H1 (cell line): ENCODE measurements at regions not wholly inside any gene's neighbourhood (a gene's known extent, or its start where the extent isn't known, plus 50 kb on each side); places are given as distances from the start of the nearest gene placed in this dataset.

ENCODE experiments used
- CTCF ChIA-PET: fragments of 300-600 bp; sonication (Branson Sonifier 250); formaldehyde crosslinking; loops from one replicate; lab custom pipeline; 2021; ENCODE audit not compliant: partially characterized antibody; lab: Charles Lee
- POLR2A ChIA-PET: fragments of 300-600 bp; sonication (Branson Sonifier 250); formaldehyde crosslinking; loops from one replicate; lab custom pipeline; 2021; ENCODE audit warnings: inconsistent platforms; ENCODE audit not compliant: partially characterized antibody; lab: Charles Lee
- DNase-seq, 2 experiments: peaks; one replicate each; pipeline versions ENCODE4 v3.0.0 to v3.0.0-alpha.2; 2010 to 2022; ENCODE audit warnings: low spot score in 2 of 2, low read depth in 1 of 2, mixed read lengths in 1 of 2
- FAIRE-seq: peaks from 2 replicates; lab custom pipeline; 2011; peaks lifted over from hg19 to GRCh38; lab: Jason Lieb, UNC
- H2AFZ ChIP-seq: 2 replicates; pipeline ENCODE4 v1.8.1; 2012; ENCODE audit warnings: low read length, inconsistent platforms
- H2AK5ac ChIP-seq: 2 replicates; pipeline ENCODE4 v1.6.1; 2013; ENCODE audit warnings: low read depth, low read length
- H2BK120ac ChIP-seq: replicated peaks from 2 replicates; pipeline ENCODE3; 2013; ENCODE audit warnings: low read depth, low read length, inconsistent platforms
- H2BK12ac ChIP-seq: 2 replicates; pipeline ENCODE4 v1.6.1; 2013; ENCODE audit warnings: low read depth, low read length
- H2BK15ac ChIP-seq: 2 replicates; pipeline ENCODE4 v1.6.1; 2013; ENCODE audit warnings: low read length
- H2BK20ac ChIP-seq: 2 replicates; pipeline ENCODE4 v1.6.1; 2013; ENCODE audit warnings: low read length
- H2BK5ac ChIP-seq: 2 replicates; pipeline ENCODE4 v1.6.1; 2013; ENCODE audit warnings: low read depth, low read length
- H3K14ac ChIP-seq: 2 replicates; pipeline ENCODE4 v1.6.1; 2013; ENCODE audit warnings: inconsistent platforms; ENCODE audit not compliant: insufficient read length
- H3K18ac ChIP-seq: 2 replicates; pipeline ENCODE4 v1.6.1; 2013; ENCODE audit warnings: low read length; ENCODE audit errors: extremely low read depth
- H3K23ac ChIP-seq: 2 replicates; pipeline ENCODE4 v1.6.1; 2013; ENCODE audit warnings: inconsistent platforms; ENCODE audit not compliant: insufficient read length
- H3K23me2 ChIP-seq: 2 replicates; pipeline ENCODE4 v1.6.1; 2013; ENCODE audit warnings: low read depth, low read length
- H3K27ac ChIP-seq: 2 replicates; pipeline ENCODE4 v1.6.1; 2011; ENCODE audit warnings: low read depth, low read length, inconsistent platforms
- H3K27me3 ChIP-seq, 4 experiments: replicated peaks in 1 of 4; 1 replicate in 1 of 4; 2 replicates in 3 of 4; pipeline versions ENCODE4 v1.6.1 to v1.8.1; 2011 to 2013; ENCODE audit warnings: low read length in 3 of 4, mild to moderate bottlenecking in 3 of 4, inconsistent platforms in 2 of 4, mixed read lengths in 2 of 4, moderate library complexity in 1 of 4; ENCODE audit not compliant: control insufficient read depth in 3 of 4, insufficient read depth in 3 of 4; ENCODE audit errors: extremely low read depth in 1 of 4
- H3K36me3 ChIP-seq, 4 experiments: 2 replicates each; pipeline versions ENCODE4 v1.6.1 to v1.8.1; 2011 to 2013; ENCODE audit warnings: mild to moderate bottlenecking in 4 of 4, low read length in 3 of 4, moderate library complexity in 2 of 4, control low read depth in 1 of 4, inconsistent platforms in 1 of 4; ENCODE audit not compliant: insufficient read depth in 4 of 4, control insufficient read depth in 2 of 4
- H3K4ac ChIP-seq: replicated peaks from 2 replicates; pipeline ENCODE3; 2013; ENCODE audit warnings: low read length, low read depth, mixed read lengths, inconsistent platforms; ENCODE audit not compliant: insufficient read length
- H3K4me1 ChIP-seq, 4 experiments: replicated peaks in 1 of 4; 1 replicate in 1 of 4; 2 replicates in 3 of 4; pipeline versions ENCODE4 v1.6.1 to v1.8.1; 2011 to 2013; ENCODE audit warnings: low read length in 3 of 4, inconsistent platforms in 2 of 4, mixed read lengths in 1 of 4; ENCODE audit not compliant: insufficient read depth in 4 of 4, control insufficient read depth in 3 of 4
- H3K4me2 ChIP-seq, 2 experiments: 2 replicates each; pipeline versions ENCODE4 v1.6.1 to v1.8.1; 2011 to 2013; ENCODE audit warnings: low read depth in 2 of 2, low read length in 2 of 2, control low read depth in 1 of 2, inconsistent platforms in 1 of 2, mild to moderate bottlenecking in 1 of 2; ENCODE audit not compliant: insufficient read depth in 1 of 2
- H3K4me3 ChIP-seq, 4 experiments: fragments of 200-600, 300-600 bp in 1 of 4; sonication (generic), shearing (Covaris generic), sonication (Bioruptor Twin) in 1 of 4; 2 replicates each; pipeline versions ENCODE4 v1.5.1 to v1.8.1; 2011 to 2016; ENCODE audit warnings: low read length in 4 of 4, low read depth in 3 of 4, control low read depth in 2 of 4, inconsistent platforms in 2 of 4, mild to moderate bottlenecking in 2 of 4, mixed read lengths in 1 of 4, moderate library complexity in 1 of 4; ENCODE audit not compliant: insufficient read depth in 2 of 4; ENCODE audit errors: extremely low read depth in 1 of 4
- H3K56ac ChIP-seq: replicated peaks from 2 replicates; pipeline ENCODE3; 2013; ENCODE audit warnings: low read depth, mild to moderate bottlenecking, mixed read lengths, low read length, inconsistent platforms; ENCODE audit not compliant: insufficient read length
- H3K79me1 ChIP-seq: 2 replicates; pipeline ENCODE4 v1.6.1; 2013; ENCODE audit warnings: low read depth, low read length, control low read depth
- H3K79me2 ChIP-seq, 2 experiments: 2 replicates each; pipeline versions ENCODE4 v1.6.1 to v1.8.1; 2012 to 2013; ENCODE audit warnings: low read length in 2 of 2, mild to moderate bottlenecking in 2 of 2, inconsistent platforms in 1 of 2; ENCODE audit not compliant: insufficient read depth in 2 of 2, control insufficient read depth in 1 of 2
- H3K9ac ChIP-seq, 4 experiments: replicated peaks in 1 of 4; 1 replicate in 1 of 4; 2 replicates in 3 of 4; pipeline versions ENCODE4 v1.6.1 to v1.8.1; 2011 to 2013; ENCODE audit warnings: low read depth in 3 of 4, low read length in 3 of 4, control low read depth in 2 of 4, mild to moderate bottlenecking in 2 of 4, moderate library complexity in 2 of 4, inconsistent platforms in 1 of 4; ENCODE audit errors: extremely low read depth in 1 of 4
- H3K9me3 ChIP-seq, 2 experiments: 2 replicates each; pipeline versions ENCODE4 v1.6.1 to v1.8.1; 2012 to 2013; ENCODE audit warnings: mild to moderate bottlenecking in 2 of 2, moderate library complexity in 2 of 2, control low read depth in 1 of 2, inconsistent platforms in 1 of 2, low read depth in 1 of 2, low read length in 1 of 2, mixed read lengths in 1 of 2; ENCODE audit not compliant: insufficient read depth in 2 of 2
- H4K20me1 ChIP-seq, 2 experiments: replicated peaks in 1 of 2; 2 replicates each; pipeline versions ENCODE3 to v1.8.1; 2011 to 2013; ENCODE audit warnings: inconsistent platforms in 2 of 2, low read length in 2 of 2, mild to moderate bottlenecking in 1 of 2; ENCODE audit not compliant: insufficient read depth in 2 of 2, control insufficient read depth in 1 of 2
- H4K5ac ChIP-seq: 2 replicates; pipeline ENCODE4 v1.6.1; 2013; ENCODE audit warnings: low read length, low read depth, mixed read lengths, inconsistent platforms; ENCODE audit not compliant: insufficient read length
- H4K8ac ChIP-seq: 2 replicates; pipeline ENCODE4 v1.8.0; 2013; ENCODE audit warnings: mild to moderate bottlenecking, moderate library complexity, low read length, inconsistent platforms; ENCODE audit not compliant: insufficient read depth; ENCODE audit errors: extremely low read depth
- H4K91ac ChIP-seq: replicated peaks from 2 replicates; pipeline ENCODE3; 2013; ENCODE audit warnings: low read length, mixed read lengths, inconsistent platforms; ENCODE audit not compliant: insufficient read length
- RAD21 ChIP-seq, 2 experiments: IDR thresholded peaks in 1 of 2; conservative IDR thresholded peaks in 1 of 2; 2 replicates each; pipeline ENCODE4 v1.6.1; 2011; ENCODE audit warnings: low read depth in 2 of 2, low read length in 2 of 2, improper control_type of control experiment in 1 of 2, inconsistent platforms in 1 of 2, mild to moderate bottlenecking in 1 of 2, moderate library complexity in 1 of 2
- RXRA ChIP-seq: IDR thresholded peaks from 2 replicates; pipeline ENCODE4 v1.6.1; 2011; ENCODE audit warnings: low read depth, mild to moderate bottlenecking, low read length, moderate library complexity; ENCODE audit not compliant: insufficient read depth
- WGBS, 2 experiments: shearing (Covaris generic) in 1 of 2; methylation state at CpG; one replicate each; pipeline versions ENCODE4 v1.1.6 to v1.1.7; 2013 to 2015; ENCODE audit warnings: low lambda C conversion rate in 2 of 2, mixed read lengths in 2 of 2, inconsistent platforms in 1 of 2, low coverage in 1 of 2, missing lambda C conversion rate in 1 of 2; ENCODE audit not compliant: insufficient replicate concordance in 2 of 2, insufficient coverage in 1 of 2, insufficient read length in 1 of 2; ENCODE audit errors: extremely low coverage in 1 of 2, missing lambda C conversion rate in 1 of 2; 5-methylcytosine and 5-hydroxymethylcytosine counted together
- TF ChIP-seq, protein P1 (sequence below), 3 experiments: IDR thresholded peaks; 1 replicate in 2 of 3; 2 replicates in 1 of 3; pipeline versions ENCODE4 v1.5.1 to v1.6.1; 2011; ENCODE audit warnings: low read length in 3 of 3, mild to moderate bottlenecking in 3 of 3, inconsistent platforms in 2 of 3, low read depth in 1 of 3, moderate library complexity in 1 of 3; ENCODE audit not compliant: insufficient read depth in 1 of 3; ENCODE audit errors: control extremely low read depth in 1 of 3

DNA sequence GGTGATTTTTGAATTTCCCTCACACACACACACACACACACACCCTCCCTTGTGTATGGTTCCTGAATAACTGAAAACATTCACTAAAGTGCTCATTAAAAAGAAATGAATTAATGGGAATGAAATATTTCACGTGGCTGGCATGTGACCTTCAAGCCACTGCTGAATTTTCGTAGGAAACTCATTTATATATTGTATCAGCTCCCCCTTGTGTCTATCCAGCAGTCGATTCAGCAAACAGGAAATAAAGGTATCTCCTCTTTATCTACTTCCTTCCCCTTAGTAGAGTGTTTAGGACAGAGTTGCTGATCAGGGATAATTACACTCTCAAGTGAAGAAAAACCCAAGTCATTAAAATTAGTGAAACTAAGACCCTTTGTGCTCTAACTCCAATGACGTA, 912.6 kb upstream of the LCORL start:
- POLR2A ChIA-PET = no interaction called here
- H4K8ac ChIP-seq = no peak overlapping the region
- no peak overlapping the region for H2BK15ac ChIP-seq
- H3K56ac ChIP-seq = no peak overlapping the region
- H2BK12ac ChIP-seq = no peak overlapping the region
- no peak overlapping the region for H2AFZ ChIP-seq
- no peak overlapping the region for H3K27ac ChIP-seq
- H3K23me2 ChIP-seq = no peaks in the 10 kb centered on the region
- H3K4me3 ChIP-seq = no peak overlapping the region
- no peak overlapping the region for H2AK5ac ChIP-seq
- no peaks in the 10 kb centered on the region for H3K36me3 ChIP-seq
- no peak overlapping the region for H3K18ac ChIP-seq
- H3K9ac ChIP-seq = no peak overlapping the region
- H3K79me2 ChIP-seq = no peaks in the 10 kb centered on the region
- H2BK5ac ChIP-seq = no peak overlapping the region
- H2BK20ac ChIP-seq = no peak overlapping the region
- no peaks in the 10 kb centered on the region for H3K79me1 ChIP-seq
- no peak overlapping the region for H4K5ac ChIP-seq
- no peaks in the 10 kb centered on the region for H3K9me3 ChIP-seq
- no peak for FAIRE-seq
- H3K4ac ChIP-seq = no peak overlapping the region
- H3K4me2 ChIP-seq = no peak overlapping the region
- no peak overlapping the region for H4K91ac ChIP-seq
- H3K4me1 ChIP-seq = peaks cover 0 to 3% (median 0%) of the 10 kb centered on the region in 4 experiments; a peak in 2 of 7 replicates
- CTCF ChIA-PET = interaction anchor here (0.6 to 1.6 kb wide), 9 partner anchors 9 to 626 kb away, joined by 3 to 5 read pairs (median 3); no protein-coding TSS in a partner anchor
- H4K20me1 ChIP-seq = no peaks in the 10 kb centered on the region
- no peak overlapping the region for H3K14ac ChIP-seq
- no peak overlapping the region for H2BK120ac ChIP-seq
- WGBS, 2 experiments = 82% methylated on average over 4 of the region's 4 CpGs; no CpG with 5 or more reads in 1 of the 2 experiments
- no peak overlapping the region for H3K23ac ChIP-seq
- DNase-seq = no peak
- H3K27me3 ChIP-seq = no peaks in the 10 kb centered on the region
- TF ChIP-seq RAD21 (IDR thresholded peaks at IDR 0.05 in 1 of 2, conservative IDR thresholded peaks at IDR 0.05 in 1 of 2; ENCODE audit: low read depth in 2 of 2, low read length in 2 of 2) (peak; percentile 42 to 48), RXRA (no peak)
- TF ChIP-seq, protein P1, sequence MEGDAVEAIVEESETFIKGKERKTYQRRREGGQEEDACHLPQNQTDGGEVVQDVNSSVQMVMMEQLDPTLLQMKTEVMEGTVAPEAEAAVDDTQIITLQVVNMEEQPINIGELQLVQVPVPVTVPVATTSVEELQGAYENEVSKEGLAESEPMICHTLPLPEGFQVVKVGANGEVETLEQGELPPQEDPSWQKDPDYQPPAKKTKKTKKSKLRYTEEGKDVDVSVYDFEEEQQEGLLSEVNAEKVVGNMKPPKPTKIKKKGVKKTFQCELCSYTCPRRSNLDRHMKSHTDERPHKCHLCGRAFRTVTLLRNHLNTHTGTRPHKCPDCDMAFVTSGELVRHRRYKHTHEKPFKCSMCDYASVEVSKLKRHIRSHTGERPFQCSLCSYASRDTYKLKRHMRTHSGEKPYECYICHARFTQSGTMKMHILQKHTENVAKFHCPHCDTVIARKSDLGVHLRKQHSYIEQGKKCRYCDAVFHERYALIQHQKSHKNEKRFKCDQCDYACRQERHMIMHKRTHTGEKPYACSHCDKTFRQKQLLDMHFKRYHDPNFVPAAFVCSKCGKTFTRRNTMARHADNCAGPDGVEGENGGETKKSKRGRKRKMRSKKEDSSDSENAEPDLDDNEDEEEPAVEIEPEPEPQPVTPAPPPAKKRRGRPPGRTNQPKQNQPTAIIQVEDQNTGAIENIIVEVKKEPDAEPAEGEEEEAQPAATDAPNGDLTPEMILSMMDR (IDR thresholded peaks at IDR 0.05; ENCODE audit: control extremely low read depth in 1 of 3, insufficient read depth in 1 of 3, low read depth in 1 of 3, low read length in 3 of 3) = peak in 2 of 3 experiments; percentile 3 to 19; a peak in 2 of 4 replicates
